CD4-positive, alpha-beta T cell treated with Interferon alpha-2 for 1 hour (primary cell): ENCODE measurements at regions not wholly inside any gene's neighbourhood (a gene's known extent, or its start where the extent isn't known, plus 50 kb on each side); places are given as distances from the start of the nearest gene placed in this dataset.
A peak's percentile ranks its signal among the peaks of the same experiment; 100 is the strongest.

ENCODE experiments used
- DNase-seq, 2 donors: peaks; one replicate each; pipeline ENCODE4 v3.0.0-alpha.2; 2020 to 2022

DNA sequence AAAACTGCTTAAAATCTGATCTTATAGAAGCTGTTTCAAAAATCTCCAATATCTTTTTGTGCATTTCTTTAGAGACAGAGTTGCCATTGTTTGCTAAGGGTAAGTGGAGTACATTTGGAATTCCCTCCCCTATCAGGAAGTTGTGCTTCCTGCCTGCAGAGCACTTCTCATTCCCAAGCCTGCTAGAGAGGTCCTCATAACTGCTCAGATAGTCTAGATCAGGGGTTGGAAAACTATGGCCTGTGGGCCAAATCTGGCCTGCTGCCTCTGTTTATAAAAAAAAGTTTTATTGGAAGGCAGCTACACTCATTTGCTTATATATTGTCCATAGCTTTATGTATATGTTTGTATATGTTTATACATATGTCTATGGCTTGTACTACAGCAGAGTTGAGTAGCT, 333.7 kb upstream of the PROK2 start:
- DNase-seq = no peak

GRCh38 chr3:72116226-72116625, 331.3 kb upstream of the PROK2 start:
- no peak for DNase-seq

DNA sequence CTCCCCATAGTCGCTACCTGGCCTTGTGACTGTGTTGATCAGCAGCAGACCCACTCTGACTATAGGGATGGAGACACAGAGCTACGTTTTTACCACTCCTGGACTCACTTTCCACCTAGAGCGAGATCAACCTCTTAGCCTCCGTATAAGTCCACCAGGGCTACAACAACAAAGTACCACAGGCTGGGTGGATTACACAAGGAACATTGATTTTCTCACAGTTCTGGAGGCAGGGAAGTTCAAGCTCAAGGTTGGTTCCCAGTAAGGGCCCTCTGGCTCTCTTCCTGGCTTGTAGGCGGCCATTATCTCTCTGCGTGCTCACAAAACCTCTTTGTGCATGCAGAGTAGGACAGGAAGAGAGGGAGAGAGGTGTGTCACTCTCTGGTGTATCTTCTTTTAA, 330.4 kb upstream of the PROK2 start:
- DNase-seq = no peak

- no peak for DNase-seq
These were observed 329.8 kb upstream of the PROK2 start for GRCh38 chr3:72114773-72115172.

DNA sequence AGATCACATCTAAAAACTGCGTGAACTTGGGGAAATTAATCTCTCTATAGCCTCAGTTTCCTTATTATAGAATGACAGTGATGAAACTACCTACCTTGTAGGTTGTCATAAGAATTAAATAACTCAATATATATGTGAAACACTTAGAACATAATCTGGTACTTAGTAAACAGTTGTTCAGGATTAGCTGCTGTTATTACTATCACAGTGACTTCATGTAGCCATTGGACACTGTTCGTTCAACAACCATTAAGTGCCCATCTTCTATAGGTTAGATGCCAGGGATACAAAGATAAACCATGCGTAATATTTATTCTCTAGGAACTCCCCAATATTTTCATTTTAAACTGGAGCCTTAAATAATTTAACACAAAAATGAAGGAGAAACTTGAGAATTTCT, 329.0 kb upstream of the PROK2 start:
- DNase-seq = no peak

DNA sequence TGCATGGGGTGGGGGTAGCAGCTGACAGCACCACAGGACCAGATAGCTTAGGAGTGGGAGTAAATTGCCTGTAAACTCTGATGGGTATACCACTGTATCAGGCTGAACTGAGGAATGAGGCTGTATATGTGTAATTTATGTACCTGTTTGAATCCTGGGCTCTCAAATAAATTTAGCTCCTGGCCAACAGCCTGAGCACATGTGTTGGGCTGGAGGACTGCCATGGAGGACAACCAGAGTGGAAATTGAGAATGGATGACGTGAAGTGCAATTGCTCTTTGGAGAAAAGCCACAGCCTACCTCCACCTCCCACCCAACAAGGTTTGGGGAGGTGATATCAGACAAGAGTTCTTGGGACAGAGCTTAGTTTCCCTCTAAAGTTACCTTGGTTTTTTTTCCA, 328.6 kb upstream of the PROK2 start:
- DNase-seq = no peak

DNA sequence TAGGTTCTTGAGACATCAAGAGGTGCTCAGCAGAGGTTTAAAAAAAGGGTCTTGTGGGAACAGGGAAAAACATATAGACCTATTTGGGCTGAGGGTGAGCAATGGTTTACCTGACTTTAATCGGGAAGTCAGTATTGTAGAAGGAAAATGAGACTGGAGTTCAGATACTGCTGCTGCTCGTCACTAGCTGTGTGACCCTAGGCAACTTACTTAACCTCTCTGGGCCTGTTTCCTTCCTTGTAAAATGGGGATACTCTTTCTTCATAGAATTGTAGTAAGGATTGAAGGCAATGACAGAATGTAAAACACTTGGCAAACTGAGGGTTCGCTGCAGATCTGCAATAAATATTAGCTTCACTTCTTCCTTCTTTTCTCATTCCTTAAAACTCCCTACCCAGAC, 327.5 kb upstream of the PROK2 start:
- DNase-seq = no peak

DNA sequence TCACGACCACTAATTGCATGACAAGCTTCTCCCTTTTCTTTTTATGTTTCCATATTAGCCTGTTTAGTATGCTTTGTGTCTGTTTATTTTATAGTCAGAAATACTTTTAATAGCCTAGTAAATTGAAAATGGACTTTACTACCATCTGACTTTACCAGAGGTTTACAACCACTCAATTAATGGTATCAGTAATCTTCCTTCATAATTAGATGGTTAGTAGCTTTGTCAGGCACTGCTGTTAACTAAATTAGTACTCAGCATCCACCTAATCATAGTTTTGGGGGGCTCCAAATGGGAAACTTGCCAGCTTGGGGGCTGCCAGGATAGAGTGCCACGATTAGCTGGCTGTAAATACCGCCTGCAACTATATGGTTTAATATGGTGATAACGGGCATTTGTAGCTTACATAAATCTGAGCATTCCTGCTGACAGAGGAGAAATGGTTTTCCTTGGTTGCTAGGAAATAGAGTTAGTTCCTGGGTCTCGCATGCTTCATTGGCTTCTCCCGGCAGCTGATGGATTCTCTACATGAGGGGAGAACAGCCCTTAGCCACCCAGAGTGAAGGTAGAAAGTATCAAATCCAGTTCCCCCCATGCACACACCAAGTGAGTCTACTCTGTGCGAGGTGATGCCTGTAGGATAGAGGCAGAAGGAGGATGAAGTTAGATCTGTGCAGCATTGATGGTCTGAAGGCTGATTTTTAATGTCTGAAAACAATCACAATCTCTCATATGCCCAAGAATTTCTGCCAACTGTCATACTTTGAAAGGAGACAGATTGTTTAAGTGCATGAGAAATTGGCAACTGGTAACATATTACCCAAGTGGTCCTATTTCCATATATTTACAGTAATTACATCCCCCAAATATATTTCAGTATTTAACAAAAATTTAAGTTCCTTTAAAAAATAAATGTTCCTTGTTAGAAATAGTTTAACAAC, 326.6 kb upstream of the PROK2 start:
- no peak for DNase-seq

DNA sequence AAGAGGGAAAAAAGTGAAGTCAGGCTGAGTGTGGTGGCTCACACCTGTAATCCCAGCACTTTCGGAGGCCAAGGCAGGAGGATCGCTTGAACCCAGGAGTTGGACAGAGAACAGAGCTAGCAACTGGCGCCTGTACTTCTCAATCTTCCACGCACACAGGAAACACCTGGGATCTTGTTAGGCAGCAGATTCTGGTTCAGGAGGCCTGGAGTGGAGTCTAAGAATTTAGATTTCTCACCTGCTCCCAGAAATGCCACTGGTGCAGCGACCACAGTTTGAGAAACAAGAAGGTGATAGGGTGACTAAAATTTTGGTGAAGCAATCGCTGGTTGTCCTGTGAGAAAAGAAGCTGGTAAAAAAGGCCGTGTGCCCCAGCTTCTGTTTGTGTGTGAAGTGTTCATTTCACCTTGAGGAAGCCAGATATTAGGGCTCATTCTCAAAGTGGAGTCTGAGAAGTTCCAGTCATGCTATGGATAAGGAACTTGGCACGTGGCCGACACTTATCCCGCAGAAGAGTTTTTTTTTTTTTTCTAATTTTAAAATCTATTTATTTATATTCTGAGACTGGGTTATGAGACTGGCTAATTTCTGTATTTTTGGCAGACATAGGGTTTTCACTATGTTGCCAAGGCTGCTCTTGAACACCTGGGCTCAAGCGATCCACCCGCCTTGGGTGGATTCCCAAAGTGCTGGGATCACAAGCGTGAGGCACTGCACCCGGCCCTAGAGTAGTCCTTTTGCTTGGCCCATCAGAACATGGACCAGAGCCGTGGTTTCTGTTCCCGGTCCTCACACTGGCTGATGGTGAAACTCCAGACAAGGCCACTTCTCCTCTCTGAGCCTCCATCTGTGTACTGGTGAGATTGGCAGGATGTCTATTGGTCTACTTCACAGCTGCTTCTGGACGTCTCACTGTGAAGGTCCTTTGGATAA, 324.6 kb upstream of the PROK2 start:
- no peak for DNase-seq

GRCh38 chr3:72105306-72105705, 320.4 kb upstream of the PROK2 start:
- DNase-seq = no peak

DNA sequence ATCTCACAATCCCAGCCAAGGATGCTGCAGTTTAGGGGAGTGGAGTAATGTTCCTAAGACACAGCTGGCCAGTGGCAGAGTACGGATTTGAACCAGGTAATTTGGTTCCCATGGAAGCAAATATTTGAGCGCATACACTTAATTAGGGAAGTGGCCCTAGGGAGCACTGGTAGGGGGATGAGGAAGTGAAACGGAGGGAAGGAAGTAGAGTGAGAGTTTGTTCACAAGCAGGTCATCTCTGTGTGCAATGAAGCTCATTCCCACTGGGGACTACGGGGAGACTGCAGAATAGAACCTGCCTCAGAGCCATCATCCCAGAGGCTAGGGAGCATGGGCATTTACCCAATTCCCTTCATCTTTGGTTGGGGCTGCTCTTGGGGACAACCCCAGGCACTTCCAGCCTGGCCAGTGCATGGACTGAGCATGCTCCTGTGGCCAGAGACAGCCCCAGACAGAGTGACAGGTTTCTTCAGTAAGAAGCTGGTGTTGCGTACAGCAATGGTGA, 317.2 kb upstream of the PROK2 start:
- DNase-seq = peak; percentile 33 to 73

GRCh38 chr3:72101494-72101893, 316.5 kb upstream of the PROK2 start:
- no peak for DNase-seq

- peak; percentile 85 to 94 for DNase-seq
These were observed 315.7 kb upstream of the PROK2 start for GRCh38 chr3:72100601-72101187.

DNA sequence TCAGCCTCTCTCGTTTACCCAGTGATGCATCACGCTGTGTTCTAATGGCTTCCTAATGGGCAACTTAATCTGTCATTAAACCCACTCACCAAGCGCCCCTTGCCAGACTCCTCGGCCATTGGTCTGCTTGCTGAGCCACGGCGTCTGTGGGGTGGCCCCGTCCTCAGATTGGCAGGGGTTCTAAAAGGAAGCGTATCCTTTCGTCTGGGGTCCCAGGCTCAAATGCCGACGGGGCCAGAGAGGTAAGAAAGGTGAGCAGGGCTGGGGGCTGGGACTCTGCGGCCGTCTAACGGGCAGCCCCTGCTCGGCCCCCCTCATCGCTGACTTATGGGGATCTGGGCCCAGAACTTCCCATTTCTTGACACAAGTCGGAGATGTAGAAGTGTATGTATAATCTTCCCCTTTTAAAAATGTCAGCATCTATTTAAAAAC, 315.1 kb upstream of the PROK2 start:
- DNase-seq = peak in 1 of 2 donors; percentile 28

DNA sequence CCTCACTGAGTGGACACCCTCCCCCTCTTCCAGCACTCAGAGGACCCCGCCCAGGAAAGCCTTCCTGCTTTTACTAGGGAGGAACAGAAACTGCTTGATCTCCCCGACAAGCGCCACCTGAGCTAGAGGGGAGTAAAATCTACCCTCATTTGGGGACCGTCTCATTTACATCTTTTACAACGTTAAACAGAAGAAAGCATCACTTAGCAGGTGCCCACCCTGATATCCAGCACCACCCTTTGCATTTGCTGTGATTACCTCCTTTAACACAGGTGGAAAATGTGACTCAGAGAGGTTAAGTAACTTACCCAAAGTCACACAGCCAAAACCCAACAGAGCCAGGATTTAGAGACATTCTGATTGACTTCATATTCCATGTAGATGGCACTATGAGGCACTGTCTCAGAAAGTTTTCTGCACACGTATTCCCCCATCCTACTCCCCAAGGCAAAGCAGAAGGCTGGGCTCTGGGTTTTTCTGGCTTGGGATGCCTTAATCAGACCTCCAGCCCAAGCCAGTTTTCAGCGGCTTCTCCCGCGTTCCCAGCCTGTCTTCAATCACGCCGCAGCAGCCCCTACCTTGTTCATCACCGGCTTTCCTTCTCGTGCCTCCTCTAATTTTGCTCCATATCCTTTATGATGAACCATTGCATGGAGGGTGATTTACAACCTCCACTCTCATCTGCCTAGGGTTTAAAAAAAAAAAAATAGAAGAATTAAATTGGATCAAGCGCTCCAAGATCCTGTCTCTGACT, 314.6 kb upstream of the PROK2 start:
- DNase-seq = no peak

GRCh38 chr3:72097053-72097452, 312.1 kb upstream of the PROK2 start:
- no peak for DNase-seq

- DNase-seq = no peak
These were observed 310.6 kb upstream of the PROK2 start for GRCh38 chr3:72095521-72095920.

- no peak for DNase-seq
These were observed 309.0 kb upstream of the PROK2 start for GRCh38 chr3:72093992-72094334.

GRCh38 chr3:72093270-72093991, 308.5 kb upstream of the PROK2 start:
- DNase-seq = no peak

DNA sequence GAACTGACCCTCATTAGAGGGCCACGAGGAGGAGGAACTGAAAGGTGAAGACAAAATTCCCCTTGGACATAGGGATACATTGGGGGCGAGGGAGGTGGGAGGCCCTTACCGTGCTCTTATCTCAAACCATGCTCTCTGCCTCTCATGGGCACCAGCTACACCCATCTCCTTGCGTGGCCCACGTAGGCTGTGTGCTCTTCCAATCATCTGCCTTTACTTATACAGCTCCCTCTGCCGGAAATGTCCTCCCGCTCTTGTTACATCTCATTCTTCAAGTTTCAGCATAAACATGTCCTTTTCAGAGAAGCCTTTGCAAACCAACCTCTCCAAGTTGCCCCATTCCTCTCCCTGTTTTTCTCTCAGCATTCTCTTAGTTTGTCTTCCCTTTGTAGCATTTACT, 307.8 kb upstream of the PROK2 start:
- DNase-seq = no peak

GRCh38 chr3:72088486-72089025, 303.6 kb upstream of the PROK2 start:
- DNase-seq = no peak
